Body of pancreas (tissue), 4 donors: ENCODE measurements at regions not wholly inside any gene's neighbourhood (a gene's known extent, or its start where the extent isn't known, plus 50 kb on each side); places are given as distances from the start of the nearest gene placed in this dataset.

ENCODE experiments used
- ATAC-seq: fragments of 150-250 bp; one replicate; pipeline ENCODE4 v1.9.1; 2016
- DNase-seq, 4 donors: peaks; one replicate each; pipeline ENCODE4 v3.0.0-alpha.2; 2019
- H3K27ac ChIP-seq, 4 donors: fragments of 200-600 bp; sonication (generic); 1 replicate in 3 of 4; 2 replicates in 1 of 4; pipeline versions ENCODE4 v1.5.1 to v1.6.1; 2016 to 2019; ENCODE audit warnings: mild to moderate bottlenecking in 1 of 4, mixed read lengths in 1 of 4, moderate library complexity in 1 of 4
- H3K27me3 ChIP-seq, 2 donors: fragments of 200-600 bp; sonication (generic); one replicate each; pipeline ENCODE4 v1.6.0; 2016; ENCODE audit warnings: mild to moderate bottlenecking in 1 of 2
- H3K36me3 ChIP-seq, 2 donors: fragments of 200-600 bp; sonication (generic); replicated peaks in 1 of 2; 2 replicates each; pipeline ENCODE4 v1.5.1; 2016; ENCODE audit warnings: low read depth in 2 of 2; ENCODE audit not compliant: insufficient read depth in 1 of 2
- H3K4me1 ChIP-seq: fragments of 200-600 bp; sonication (generic); one replicate; pipeline ENCODE4 v1.6.0; 2016
- H3K4me3 ChIP-seq, 2 donors: fragments of 200-600 bp; sonication (generic); 1 replicate in 1 of 2; 2 replicates in 1 of 2; pipeline ENCODE4 v1.5.1; 2016 to 2019
- H3K9me3 ChIP-seq, 3 donors: fragments of 200-600 bp; sonication (generic); 1 replicate in 2 of 3; 2 replicates in 1 of 3; pipeline ENCODE4 v1.5.1; 2016
- CTCF ChIP-seq, 7 experiments: fragments of 450-650 bp in 4 of 7; fragments of 200-600 bp in 3 of 7; sonication (generic) in 3 of 7; IDR thresholded peaks; one replicate each; pipeline ENCODE4 v1.5.1; 2016 to 2019; ENCODE audit warnings: antibody characterized with exemption in 7 of 7
- POLR2A ChIP-seq, 3 donors: fragments of 450-650 bp; IDR thresholded peaks; one replicate each; pipeline ENCODE4 v1.6.1; 2016; ENCODE audit warnings: antibody characterized with exemption in 3 of 3, mild to moderate bottlenecking in 2 of 3
- WGBS, 2 donors: methylation state at CpG; one replicate each; pipeline ENCODE4 v1.1.5; 2017; 5-methylcytosine and 5-hydroxymethylcytosine counted together
- intact Hi-C: fragments of 100-400 bp; cut with DNase I; formaldehyde crosslinking; loops from one replicate; pipeline ENCODE4 v1.15.1; 2023

- Histone ChIP-seq H3K9me3 (no peaks in the 10 kb centered on the region), H3K27me3 (no peaks in the 10 kb centered on the region), H3K4me1 (peaks cover 5% of the 10 kb centered on the region), H3K36me3 (no peaks in the 10 kb centered on the region), H3K27ac (no peak overlapping the region), H3K4me3 (no peak overlapping the region)
- ATAC-seq (no peak), DNase-seq (no peak)
- intact Hi-C loops, result no loop called here
- TF ChIP-seq POLR2A (IDR thresholded peaks at IDR 0.05) (no peak), CTCF (IDR thresholded peaks at IDR 0.05) (no peak)
- WGBS, 2 donors, result 69 to 79% methylated on average over 14 of the region's 14 CpGs
These were observed 149.2 kb downstream of the MIAT start for GRCh38 chr22:26806445-26807175.

- no peak for ATAC-seq
- no peaks in the 10 kb centered on the region for H3K9me3 ChIP-seq
- intact Hi-C loops, result no loop called here
- H3K4me3 ChIP-seq, result no peak overlapping the region
- 90 to 94% methylated on average over 4 of the region's 4 CpGs for WGBS, 2 donors
- peaks cover 5% of the 10 kb centered on the region for H3K4me1 ChIP-seq
- no peak for TF ChIP-seq CTCF (IDR thresholded peaks at IDR 0.05)
- no peak for TF ChIP-seq POLR2A (IDR thresholded peaks at IDR 0.05)
- H3K27me3 ChIP-seq, result no peaks in the 10 kb centered on the region
- no peaks in the 10 kb centered on the region for H3K36me3 ChIP-seq
- no peak for DNase-seq
- no peak overlapping the region for H3K27ac ChIP-seq
These were observed 154.2 kb downstream of the MIAT start for GRCh38 chr22:26811647-26811992.

GRCh38 chr22:26812731-26813130 lies 155.3 kb downstream of the MIAT start:
- TF ChIP-seq CTCF (IDR thresholded peaks at IDR 0.05), result no peak
- no peak for TF ChIP-seq POLR2A (IDR thresholded peaks at IDR 0.05)
- Histone ChIP-seq H3K27ac (no peak overlapping the region), H3K4me1 (peaks cover 5% of the 10 kb centered on the region), H3K4me3 (no peak overlapping the region), H3K36me3 (no peaks in the 10 kb centered on the region), H3K9me3 (peaks cover 0 to 4% (median 0%) of the 10 kb centered on the region in 3 donors), H3K27me3 (no peaks in the 10 kb centered on the region)
- ATAC-seq (no peak), DNase-seq (no peak)
- intact Hi-C loops, result no loop called here

GRCh38 chr22:26816726-26817125 lies 159.3 kb downstream of the MIAT start:
- Histone ChIP-seq H3K27ac (no peak overlapping the region), H3K9me3 (peaks cover 0 to 18% (median 0%) of the 10 kb centered on the region in 3 donors), H3K4me3 (no peak overlapping the region), H3K36me3 (no peaks in the 10 kb centered on the region), H3K4me1 (no peaks in the 10 kb centered on the region), H3K27me3 (no peaks in the 10 kb centered on the region)
- intact Hi-C loops, result no loop called here
- whole genome bisulfite sequencing, 2 donors, result 79 to 84% methylated on average over 4 of the region's 4 CpGs
- no peak for ATAC-seq
- DNase-seq, result no peak
- TF ChIP-seq CTCF (IDR thresholded peaks at IDR 0.05) (no peak), POLR2A (IDR thresholded peaks at IDR 0.05) (no peak)

- Histone ChIP-seq H3K9me3 (peaks cover 0 to 18% (median 0%) of the 10 kb centered on the region in 3 donors), H3K4me3 (no peak overlapping the region), H3K27me3 (no peaks in the 10 kb centered on the region), H3K4me1 (no peaks in the 10 kb centered on the region), H3K36me3 (no peaks in the 10 kb centered on the region), H3K27ac (no peak overlapping the region)
- TF ChIP-seq POLR2A (IDR thresholded peaks at IDR 0.05) (no peak), CTCF (IDR thresholded peaks at IDR 0.05) (no peak)
- intact Hi-C loops, result no loop called here
- 54 to 71% methylated on average over 4 of the region's 4 CpGs for WGBS, 2 donors
- no peak for ATAC-seq
- DNase-seq, result no peak
These were observed 160.5 kb downstream of the MIAT start for GRCh38 chr22:26817926-26818325.
